ENCODE measurements at regions not wholly inside any gene's neighbourhood (a gene's known extent, or its start where the extent isn't known, plus 50 kb on each side); places are given as distances from the start of the nearest gene placed in this dataset.

- no peak for TF ChIP-seq ZNF263 (CRISPR knock-in tag; IDR thresholded peaks at IDR 0.05; ENCODE audit: low read depth)
- TF ChIP-seq SP1 (CRISPR knock-in tag; conservative IDR thresholded peaks at IDR 0.05): no peak
- TF ChIP-seq ZBTB43 (CRISPR knock-in tag; IDR thresholded peaks at IDR 0.05): no peak
- TF ChIP-seq E2F5 (CRISPR knock-in tag; IDR thresholded peaks at IDR 0.05): no peak
- no peak for TF ChIP-seq FOXP1 (CRISPR knock-in tag; IDR thresholded peaks at IDR 0.05; ENCODE audit: borderline replicate concordance)
- no peak for TF ChIP-seq ZMAT4 (CRISPR knock-in tag; IDR thresholded peaks at IDR 0.05)
- TF ChIP-seq, protein P1, sequence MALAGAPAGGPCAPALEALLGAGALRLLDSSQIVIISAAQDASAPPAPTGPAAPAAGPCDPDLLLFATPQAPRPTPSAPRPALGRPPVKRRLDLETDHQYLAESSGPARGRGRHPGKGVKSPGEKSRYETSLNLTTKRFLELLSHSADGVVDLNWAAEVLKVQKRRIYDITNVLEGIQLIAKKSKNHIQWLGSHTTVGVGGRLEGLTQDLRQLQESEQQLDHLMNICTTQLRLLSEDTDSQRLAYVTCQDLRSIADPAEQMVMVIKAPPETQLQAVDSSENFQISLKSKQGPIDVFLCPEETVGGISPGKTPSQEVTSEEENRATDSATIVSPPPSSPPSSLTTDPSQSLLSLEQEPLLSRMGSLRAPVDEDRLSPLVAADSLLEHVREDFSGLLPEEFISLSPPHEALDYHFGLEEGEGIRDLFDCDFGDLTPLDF (CRISPR knock-in tag; IDR thresholded peaks at IDR 0.05): no peak
- TF ChIP-seq, protein P2, sequence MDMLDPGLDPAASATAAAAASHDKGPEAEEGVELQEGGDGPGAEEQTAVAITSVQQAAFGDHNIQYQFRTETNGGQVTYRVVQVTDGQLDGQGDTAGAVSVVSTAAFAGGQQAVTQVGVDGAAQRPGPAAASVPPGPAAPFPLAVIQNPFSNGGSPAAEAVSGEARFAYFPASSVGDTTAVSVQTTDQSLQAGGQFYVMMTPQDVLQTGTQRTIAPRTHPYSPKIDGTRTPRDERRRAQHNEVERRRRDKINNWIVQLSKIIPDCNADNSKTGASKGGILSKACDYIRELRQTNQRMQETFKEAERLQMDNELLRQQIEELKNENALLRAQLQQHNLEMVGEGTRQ (CRISPR knock-in tag; IDR thresholded peaks at IDR 0.05): no peak
- TF ChIP-seq, protein P3, sequence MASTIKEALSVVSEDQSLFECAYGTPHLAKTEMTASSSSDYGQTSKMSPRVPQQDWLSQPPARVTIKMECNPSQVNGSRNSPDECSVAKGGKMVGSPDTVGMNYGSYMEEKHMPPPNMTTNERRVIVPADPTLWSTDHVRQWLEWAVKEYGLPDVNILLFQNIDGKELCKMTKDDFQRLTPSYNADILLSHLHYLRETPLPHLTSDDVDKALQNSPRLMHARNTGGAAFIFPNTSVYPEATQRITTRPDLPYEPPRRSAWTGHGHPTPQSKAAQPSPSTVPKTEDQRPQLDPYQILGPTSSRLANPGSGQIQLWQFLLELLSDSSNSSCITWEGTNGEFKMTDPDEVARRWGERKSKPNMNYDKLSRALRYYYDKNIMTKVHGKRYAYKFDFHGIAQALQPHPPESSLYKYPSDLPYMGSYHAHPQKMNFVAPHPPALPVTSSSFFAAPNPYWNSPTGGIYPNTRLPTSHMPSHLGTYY (CRISPR knock-in tag; IDR thresholded peaks at IDR 0.05): no peak
- TF ChIP-seq RORB (CRISPR knock-in tag; IDR thresholded peaks at IDR 0.05): no peak
Measured at GRCh38 chr5:166529200-166529599, 1762.2 kb upstream of the WWC1 start (continued).

- ATAC-seq (no peak), DNase-seq (ENCODE audit: low spot score) (no peak)
- Mint-ChIP-seq H3K36me3 (no peaks in the 10 kb centered on the region), H3K27ac (no peak overlapping the region), H3K4me1 (no peaks in the 10 kb centered on the region; the same call in none of the 2 replicates), H3K9me3 (no peaks in the 10 kb centered on the region), H3K27me3 (ENCODE audit: low read depth) (no peaks in the 10 kb centered on the region), H3K4me3 (no peak overlapping the region)
- TF ChIP-seq JUN (CRISPR knock-in tag; IDR thresholded peaks at IDR 0.05): no peak
- TF ChIP-seq IRF1 (CRISPR knock-in tag; IDR thresholded peaks at IDR 0.05): no peak
- TF ChIP-seq FOXP1 (CRISPR knock-in tag; IDR thresholded peaks at IDR 0.05; ENCODE audit: borderline replicate concordance): no peak
- no peak for TF ChIP-seq SOX15 (CRISPR knock-in tag; IDR thresholded peaks at IDR 0.05)
- no peak for TF ChIP-seq HMGA2 (CRISPR knock-in tag; IDR thresholded peaks at IDR 0.05)
- TF ChIP-seq ZBTB43 (CRISPR knock-in tag; IDR thresholded peaks at IDR 0.05): no peak
- TF ChIP-seq CREM (CRISPR knock-in tag; IDR thresholded peaks at IDR 0.05): no peak
- no peak for TF ChIP-seq ETV6 (CRISPR knock-in tag; IDR thresholded peaks at IDR 0.05)
- no peak for TF ChIP-seq CDX4 (CRISPR knock-in tag; IDR thresholded peaks at IDR 0.05; ENCODE audit: borderline replicate concordance)
- no peak for TF ChIP-seq ZNF512 (CRISPR knock-in tag; IDR thresholded peaks at IDR 0.05; ENCODE audit: borderline replicate concordance)
- TF ChIP-seq MAX (CRISPR knock-in tag; IDR thresholded peaks at IDR 0.05): no peak
- POLR2A ChIA-PET: no interaction called here
- CTCF ChIA-PET: no interaction called here
Measured at GRCh38 chr5:166532456-166533220, 1758.8 kb upstream of the WWC1 start.
